HG03025 (cell line): ENCODE measurements at regions not wholly inside any gene's neighbourhood (a gene's known extent, or its start where the extent isn't known, plus 50 kb on each side); places are given as distances from the start of the nearest gene placed in this dataset.
"Not testable (repeated sequence)": the region's sequence is repeated elsewhere in the genome, so short reads cannot be mapped to it uniquely, and the experiment has no call there.

Experiments used
- ATAC-seq: cut with Tn5 transposase; IDR thresholded peaks from one replicate; pipeline ENCODE4 v1.9.1; 2021; ENCODE audit warnings: mild to moderate bottlenecking, moderate library complexity; ENCODE audit not compliant: unreplicated experiment, low FRiP score

- no peak for ATAC-seq
Measured at GRCh38 chr5:53160895-53161294, 51.3 kb upstream of the MOCS2 start.

GRCh38 chr5:53161876-53162275, 52.3 kb upstream of the MOCS2 start:
- ATAC-seq = no peak

GRCh38 chr5:53164478-53165165, 55.1 kb upstream of the MOCS2 start:
- ATAC-seq = no peak

GRCh38 chr5:53165431-53166182, 56.0 kb upstream of the MOCS2 start:
- no peak for ATAC-seq

- no peak for ATAC-seq
Measured at GRCh38 chr5:53166183-53166495, 56.6 kb upstream of the MOCS2 start.

- no peak for ATAC-seq
Measured at GRCh38 chr5:53167836-53168235, 58.3 kb upstream of the MOCS2 start.

- no peak for ATAC-seq
Measured at GRCh38 chr5:53169933-53170332, 60.4 kb upstream of the MOCS2 start.

GRCh38 chr5:53170746-53171349, 61.3 kb upstream of the MOCS2 start:
- ATAC-seq = no peak

GRCh38 chr5:53172073-53172472, 62.5 kb upstream of the MOCS2 start:
- not testable (repeated sequence) for ATAC-seq

GRCh38 chr5:53172630-53173029, 63.1 kb upstream of the MOCS2 start:
- no peak for ATAC-seq

GRCh38 chr5:53173083-53173482, 63.5 kb upstream of the MOCS2 start:
- no peak for ATAC-seq

GRCh38 chr5:53178830-53179229, 69.3 kb upstream of the MOCS2 start:
- ATAC-seq = no peak

GRCh38 chr5:53179691-53180090, 70.1 kb upstream of the MOCS2 start:
- no peak for ATAC-seq

GRCh38 chr5:53180538-53180937, 71.0 kb upstream of the MOCS2 start:
- ATAC-seq = no peak

GRCh38 chr5:53180991-53181390, 71.4 kb upstream of the MOCS2 start:
- ATAC-seq = no peak

- ATAC-seq = no peak
Measured at GRCh38 chr5:53183880-53184279, 74.3 kb upstream of the MOCS2 start.

GRCh38 chr5:53191548-53192165, 82.1 kb upstream of the MOCS2 start:
- no peak for ATAC-seq

- ATAC-seq = no peak
Measured at GRCh38 chr5:53194086-53194485, 84.5 kb upstream of the MOCS2 start.

GRCh38 chr5:53199882-53200281, 90.3 kb upstream of the MOCS2 start:
- ATAC-seq = no peak

GRCh38 chr5:53200306-53200705, 90.7 kb upstream of the MOCS2 start:
- no peak for ATAC-seq

- ATAC-seq = no peak
Measured at GRCh38 chr5:53201746-53202145, 92.2 kb upstream of the MOCS2 start.
